Tibial nerve (tissue), 4 donors: ENCODE measurements at regions not wholly inside any gene's neighbourhood (a gene's known extent, or its start where the extent isn't known, plus 50 kb on each side); places are given as distances from the start of the nearest gene placed in this dataset.

ENCODE experiments used
- CTCF ChIP-seq, 5 experiments: fragments of 200-600 bp in 3 of 5; fragments of 450-650 bp in 2 of 5; sonication (generic) in 3 of 5; IDR thresholded peaks; one replicate each; pipeline ENCODE4 v1.5.1; 2016 to 2019; ENCODE audit warnings: antibody characterized with exemption in 5 of 5, mild to moderate bottlenecking in 3 of 5, moderate library complexity in 2 of 5
- EP300 ChIP-seq, 2 donors: sonication (generic); formaldehyde crosslinking; IDR thresholded peaks; one replicate each; pipeline ENCODE4 v1.6.1; 2017; ENCODE audit warnings: antibody characterized with exemption in 2 of 2, mild to moderate bottlenecking in 1 of 2
- POLR2A ChIP-seq, 2 donors: fragments of 450-650 bp; IDR thresholded peaks; one replicate each; pipeline ENCODE4 v1.6.1; 2017; ENCODE audit warnings: antibody characterized with exemption in 2 of 2, mild to moderate bottlenecking in 2 of 2, moderate library complexity in 2 of 2

DNA sequence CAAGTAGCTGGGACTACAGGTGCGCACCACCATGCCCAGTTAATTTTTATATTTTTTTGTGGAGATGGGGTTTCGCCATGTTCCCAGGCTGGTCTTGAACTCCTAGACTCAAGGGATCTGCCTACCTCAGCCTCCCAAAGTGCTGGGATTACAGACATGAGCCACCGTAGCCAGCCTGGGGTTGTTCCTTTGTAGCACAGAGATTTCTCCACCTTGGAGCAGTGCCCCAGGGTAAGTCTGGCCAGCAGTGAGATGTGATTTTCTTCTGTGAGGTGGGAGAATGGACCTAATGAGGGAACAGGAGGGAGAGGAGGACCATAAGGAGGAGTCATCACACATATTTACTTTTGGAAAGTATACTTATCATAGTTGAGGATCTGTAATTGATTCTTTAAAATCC, 61.1 kb upstream of the GADD45A start:
- no peak for TF ChIP-seq CTCF (IDR thresholded peaks at IDR 0.05)
- TF ChIP-seq POLR2A (IDR thresholded peaks at IDR 0.05), result no peak
- TF ChIP-seq EP300 (IDR thresholded peaks at IDR 0.05), result no peak
